HCT116 (cell line): ENCODE measurements at regions not wholly inside any gene's neighbourhood (a gene's known extent, or its start where the extent isn't known, plus 50 kb on each side); places are given as distances from the start of the nearest gene placed in this dataset.

Experiments used
- ATAC-seq: fragments of 200-7000 bp; cut with Tn5 transposase; 2 replicates; pipeline ENCODE4 v1.9.1; 2020; ENCODE audit warnings: mild to moderate bottlenecking, moderate library complexity
- BruUV-seq: library from RNA; stranded (reverse); fragments of 400-500 nt; replicated peaks from 2 replicates; lab custom pipeline; 2021; lab: Mats Ljungman, UMichigan
- CTCF ChIA-PET: fragments of 300-600 bp; sonication (Branson Sonifier 250); formaldehyde crosslinking; loops from one replicate; lab custom pipeline; 2021; ENCODE audit warnings: antibody characterized with exemption; lab: Charles Lee
- POLR2A ChIA-PET: fragments of 300-600, 350-600 bp; sonication (Branson Sonifier 250); formaldehyde crosslinking; loops from one replicate; lab custom pipeline; 2021; ENCODE audit warnings: antibody characterized with exemption; lab: Charles Lee
- RAD21 ChIA-PET, 2 experiments: fragments of 300-600 bp; sonication (Branson Sonifier 250); formaldehyde crosslinking; loops; one replicate each; lab custom pipeline; 2023; ENCODE audit warnings: low total read pairs in 2 of 2; ENCODE audit not compliant: uncharacterized antibody in 2 of 2, unreplicated experiment in 2 of 2, low non-redundant PET in 1 of 2; lab: Charles Lee
- DNase-seq: peaks from one replicate; pipeline ENCODE4 v3.0.0-alpha.2; 2010; ENCODE audit warnings: low read depth, low spot score
- H2AFZ ChIP-seq: fragments of 200-600 bp; shearing (Covaris generic), sonication (generic); 2 replicates; pipeline ENCODE4 v1.6.1; 2017; ENCODE audit warnings: low read depth, mixed run types, mixed read lengths, antibody characterized with exemption, low read length; ENCODE audit not compliant: poor library complexity, severe bottlenecking
- H3K27ac ChIP-seq: 2 replicates; pipeline ENCODE4 v1.5.1; 2012; ENCODE audit warnings: low read depth, low read length
- H3K27me3 ChIP-seq: fragments of 200-600 bp; sonication (generic); 2 replicates; pipeline ENCODE4 v1.6.1; 2016; ENCODE audit warnings: mixed run types, low read length, mixed read lengths; ENCODE audit not compliant: insufficient read depth
- H3K36me3 ChIP-seq, 2 experiments: fragments of 200-500 bp in 1 of 2; fragments of 200-600 bp in 1 of 2; sonication (Bioruptor generic) in 1 of 2; sonication (generic) in 1 of 2; 2 replicates each; pipeline versions ENCODE4 v1.5.1 to v1.6.1; 2014 to 2016; ENCODE audit warnings: low read length in 2 of 2, inconsistent platforms in 1 of 2, mixed read lengths in 1 of 2, mixed run types in 1 of 2; ENCODE audit not compliant: insufficient read depth in 2 of 2, control insufficient read depth in 1 of 2
- H3K4me1 ChIP-seq, 2 experiments: fragments of 200-600 bp in 1 of 2; sonication (generic) in 1 of 2; 2 replicates each; pipeline versions ENCODE4 v1.5.1 to v1.6.1; 2012 to 2017; ENCODE audit warnings: low read length in 2 of 2, inconsistent platforms in 1 of 2, mild to moderate bottlenecking in 1 of 2, mixed read lengths in 1 of 2, mixed run types in 1 of 2, moderate library complexity in 1 of 2; ENCODE audit not compliant: insufficient read depth in 2 of 2, control insufficient read depth in 1 of 2
- H3K4me2 ChIP-seq: fragments of 200-600 bp; sonication (generic); 2 replicates; pipeline ENCODE4 v1.6.1; 2017; ENCODE audit warnings: mixed run types, low read length, mixed read lengths
- H3K4me3 ChIP-seq, 2 experiments: fragments of 200-600 bp in 1 of 2; sonication (generic) in 1 of 2; replicated peaks in 1 of 2; 2 replicates each; pipeline ENCODE4 v1.5.1; 2011 to 2016; ENCODE audit warnings: low read length in 2 of 2, control low read depth in 1 of 2, low read depth in 1 of 2, mild to moderate bottlenecking in 1 of 2, mixed read lengths in 1 of 2, mixed run types in 1 of 2
- H3K79me2 ChIP-seq: fragments of 200-600 bp; sonication (generic); 2 replicates; pipeline ENCODE4 v1.6.1; 2017; ENCODE audit warnings: mild to moderate bottlenecking, mixed run types, low read length, moderate library complexity, mixed read lengths; ENCODE audit not compliant: insufficient read depth
- H3K9ac ChIP-seq: fragments of 200-600 bp; sonication (generic); 2 replicates; pipeline ENCODE4 v1.6.1; 2016; ENCODE audit warnings: low read length, mixed read lengths
- H3K9me2 ChIP-seq: fragments of 200-600 bp; sonication (generic), shearing (Covaris generic); 2 replicates; pipeline ENCODE4 v1.6.1; 2017; ENCODE audit warnings: mixed run types, mild to moderate bottlenecking, moderate library complexity; ENCODE audit not compliant: insufficient read depth
- H3K9me3 ChIP-seq, 2 experiments: fragments of 200-500 bp in 1 of 2; fragments of 200-600 bp in 1 of 2; sonication (Bioruptor generic) in 1 of 2; sonication (generic) in 1 of 2; 2 replicates each; pipeline ENCODE4 v1.6.1; 2014 to 2017; ENCODE audit warnings: low read length in 2 of 2, mixed read lengths in 2 of 2, inconsistent platforms in 1 of 2, low read depth in 1 of 2, mild to moderate bottlenecking in 1 of 2, mixed run types in 1 of 2, moderate library complexity in 1 of 2; ENCODE audit not compliant: control insufficient read depth in 1 of 2, insufficient read depth in 1 of 2
- H4K20me1 ChIP-seq: fragments of 200-600 bp; sonication (generic), shearing (Covaris generic); 2 replicates; pipeline ENCODE4 v1.6.1; 2017; ENCODE audit warnings: mixed run types, mild to moderate bottlenecking, moderate library complexity; ENCODE audit not compliant: insufficient read depth
- CBX3 ChIP-seq: IDR thresholded peaks from 2 replicates; pipeline ENCODE4 v1.6.1; 2012; ENCODE audit warnings: low read depth
- EZH2 ChIP-seq: fragments of 200-600 bp; sonication (generic); IDR thresholded peaks from 2 replicates; pipeline ENCODE4 v1.6.1; 2017; ENCODE audit warnings: antibody characterized with exemption, mixed run types
- FOSL1 ChIP-seq: IDR thresholded peaks from 2 replicates; pipeline ENCODE4 v1.6.1; 2012; ENCODE audit warnings: low read depth
- SIN3A ChIP-seq: IDR thresholded peaks from 2 replicates; pipeline ENCODE4 v1.6.1; 2012; ENCODE audit warnings: low read depth
- TCF7L2 ChIP-seq: IDR thresholded peaks from 2 replicates; pipeline ENCODE4 v1.7.0; 2011; ENCODE audit warnings: borderline replicate concordance, inconsistent platforms; ENCODE audit not compliant: insufficient read depth, insufficient read length; ENCODE audit errors: extremely low read depth
- YY1 ChIP-seq: IDR thresholded peaks from 2 replicates; pipeline ENCODE4 v1.6.1; 2011; ENCODE audit warnings: low read length, low read depth, moderate library complexity, mild to moderate bottlenecking; ENCODE audit not compliant: insufficient replicate concordance; ENCODE audit errors: extremely low read depth
- intact Hi-C: fragments of 100-400 bp; cut with micrococcal nuclease; formaldehyde crosslinking; loops from 2 replicates; pipeline ENCODE4 v1.10.0; 2022
- TF ChIP-seq, protein P1 (sequence below): IDR thresholded peaks from 2 replicates; pipeline ENCODE4 v1.6.1; 2011; ENCODE audit warnings: mild to moderate bottlenecking, low read length, moderate library complexity; ENCODE audit not compliant: insufficient replicate concordance; ENCODE audit errors: extremely low read depth
- TF ChIP-seq, protein P2 (sequence below): IDR thresholded peaks from 2 replicates; pipeline ENCODE4 v1.6.1; 2012

DNA sequence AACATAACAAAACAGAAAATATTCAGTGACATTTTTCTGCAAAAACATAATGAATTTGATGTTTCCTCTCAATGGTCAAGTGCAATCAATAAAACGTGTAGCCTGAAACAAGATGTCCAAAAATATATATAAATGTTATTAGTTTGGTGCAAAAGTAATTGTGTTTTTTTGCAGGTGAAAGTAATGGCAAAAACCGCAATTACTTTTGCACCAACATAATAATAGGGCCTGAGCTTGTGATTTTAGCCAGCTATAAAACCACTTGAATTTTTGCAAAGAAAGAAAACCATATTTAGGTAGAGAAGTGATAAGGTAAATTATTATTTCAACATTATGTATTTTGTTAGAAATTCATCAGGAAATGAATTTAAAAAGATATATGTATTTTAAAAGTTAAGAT, 475.3 kb upstream of the AMOT start (continued):
- TF ChIP-seq, protein P1, sequence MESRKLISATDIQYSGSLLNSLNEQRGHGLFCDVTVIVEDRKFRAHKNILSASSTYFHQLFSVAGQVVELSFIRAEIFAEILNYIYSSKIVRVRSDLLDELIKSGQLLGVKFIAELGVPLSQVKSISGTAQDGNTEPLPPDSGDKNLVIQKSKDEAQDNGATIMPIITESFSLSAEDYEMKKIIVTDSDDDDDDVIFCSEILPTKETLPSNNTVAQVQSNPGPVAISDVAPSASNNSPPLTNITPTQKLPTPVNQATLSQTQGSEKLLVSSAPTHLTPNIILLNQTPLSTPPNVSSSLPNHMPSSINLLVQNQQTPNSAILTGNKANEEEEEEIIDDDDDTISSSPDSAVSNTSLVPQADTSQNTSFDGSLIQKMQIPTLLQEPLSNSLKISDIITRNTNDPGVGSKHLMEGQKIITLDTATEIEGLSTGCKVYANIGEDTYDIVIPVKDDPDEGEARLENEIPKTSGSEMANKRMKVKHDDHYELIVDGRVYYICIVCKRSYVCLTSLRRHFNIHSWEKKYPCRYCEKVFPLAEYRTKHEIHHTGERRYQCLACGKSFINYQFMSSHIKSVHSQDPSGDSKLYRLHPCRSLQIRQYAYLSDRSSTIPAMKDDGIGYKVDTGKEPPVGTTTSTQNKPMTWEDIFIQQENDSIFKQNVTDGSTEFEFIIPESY, result no peak
- TF ChIP-seq, protein P2, sequence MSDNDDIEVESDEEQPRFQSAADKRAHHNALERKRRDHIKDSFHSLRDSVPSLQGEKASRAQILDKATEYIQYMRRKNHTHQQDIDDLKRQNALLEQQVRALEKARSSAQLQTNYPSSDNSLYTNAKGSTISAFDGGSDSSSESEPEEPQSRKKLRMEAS, result no peak
- TF ChIP-seq TCF7L2, result no peak

DNA sequence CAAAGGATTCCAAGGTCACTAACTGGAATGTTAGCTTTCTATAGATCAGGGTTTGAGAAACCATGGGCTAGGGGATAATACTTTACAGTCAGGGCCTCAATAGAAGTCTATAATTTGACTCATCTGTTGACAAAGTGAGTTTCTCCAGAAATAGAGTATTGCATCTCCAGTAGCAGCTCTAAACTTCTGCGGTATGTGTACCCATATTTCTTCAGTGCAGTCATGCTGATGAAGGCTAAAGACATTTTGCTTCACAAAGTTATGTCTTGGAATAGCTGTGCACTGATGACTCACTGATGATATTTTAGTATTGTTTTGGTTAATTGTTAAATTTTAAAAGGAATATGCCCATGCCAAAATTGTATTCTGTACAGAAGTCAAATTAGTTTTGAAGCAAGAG, 464.9 kb upstream of the AMOT start:
- Histone ChIP-seq H2AFZ (no peak overlapping the region), H3K27me3 (no peaks in the 10 kb centered on the region), H3K9me2 (no peaks in the 10 kb centered on the region), H3K4me2 (no peak overlapping the region)
- intact Hi-C loops, result no loop called here
- no TSS peak for BruUV-seq
- TF ChIP-seq YY1, result no peak
- TF ChIP-seq, all 23 proteins: peak for 0
- Histone ChIP-seq H3K9me3 (no peaks in the 10 kb centered on the region), H3K79me2 (no peaks in the 10 kb centered on the region), H3K4me3 (no peak overlapping the region), H3K4me1 (no peaks in the 10 kb centered on the region), H3K27ac (no peak overlapping the region), H4K20me1 (no peaks in the 10 kb centered on the region), H3K36me3 (no peaks in the 10 kb centered on the region), H3K9ac (no peak overlapping the region)
- POLR2A ChIA-PET, result no interaction called here
- no peak for ATAC-seq
- CTCF ChIA-PET, result no interaction called here
- RAD21 ChIA-PET, result no interaction called here
- no peak for DNase-seq

DNA sequence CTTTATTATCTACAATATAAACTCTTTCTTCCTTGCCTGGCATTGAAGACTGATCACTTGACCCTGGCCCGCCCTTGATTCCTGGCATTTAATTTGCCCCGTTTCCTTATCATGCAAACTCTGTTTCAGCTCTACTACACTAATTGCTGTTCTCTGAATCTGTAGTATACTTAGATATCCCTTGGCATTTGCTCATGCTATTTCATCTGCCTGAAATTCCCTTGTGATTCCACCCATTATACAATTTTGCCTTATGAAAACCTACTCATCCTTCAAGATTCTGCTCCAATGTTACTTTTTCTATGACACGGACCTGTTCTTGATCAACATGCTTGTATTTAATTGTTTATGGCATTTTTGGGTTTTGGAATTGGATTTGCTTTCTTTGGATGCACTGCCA, 459.9 kb upstream of the AMOT start:
- H3K36me3 ChIP-seq, result no peaks in the 10 kb centered on the region
- intact Hi-C loops, result no loop called here
- TF ChIP-seq FOSL1 (no peak), EZH2 (no peak), SIN3A (no peak), CBX3 (no peak), YY1 (no peak)
- no peaks in the 10 kb centered on the region for H3K9me2 ChIP-seq
- H3K9me3 ChIP-seq, result no peaks in the 10 kb centered on the region
- ChIA-PET POLR2A (no interaction called here), CTCF (no interaction called here), RAD21 (no interaction called here)
- no peaks in the 10 kb centered on the region for H4K20me1 ChIP-seq
- no peaks in the 10 kb centered on the region for H3K4me1 ChIP-seq
- H3K27ac ChIP-seq, result no peak overlapping the region
- DNase-seq (no peak), ATAC-seq (no peak)
- no peaks in the 10 kb centered on the region for H3K27me3 ChIP-seq
- no peak overlapping the region for H2AFZ ChIP-seq
- H3K79me2 ChIP-seq, result no peaks in the 10 kb centered on the region
- H3K4me2 ChIP-seq, result no peak overlapping the region
- H3K4me3 ChIP-seq, result no peak overlapping the region
- BruUV-seq, result no TSS peak
- H3K9ac ChIP-seq, result no peak overlapping the region
